ENCODE measurements at regions not wholly inside any gene's neighbourhood (a gene's known extent, or its start where the extent isn't known, plus 50 kb on each side); places are given as distances from the start of the nearest gene placed in this dataset. TPM values are rescaled to one million over a fixed set of nuclear protein-coding genes. Genes with fewer than 3 reads are reported as not detected.

Small RNA genes lying in the stretch of these regions (small RNA-seq; reads per million reads assigned to genes)
- not detected for gene AL078601.1
- not detected for gene RF00019
